Tibial nerve (tissue), 4 donors: ENCODE measurements at regions not wholly inside any gene's neighbourhood (a gene's known extent, or its start where the extent isn't known, plus 50 kb on each side); places are given as distances from the start of the nearest gene placed in this dataset.
"Not testable (repeated sequence)": the region's sequence is repeated elsewhere in the genome, so short reads cannot be mapped to it uniquely, and the experiment has no call there.

Source experiments
- DNase-seq, 2 donors: peaks; one replicate each; pipeline ENCODE4 v3.0.0-alpha.2; 2019; ENCODE audit warnings: low spot score in 2 of 2
- H3K27ac ChIP-seq, 4 donors: fragments of 200-600 bp; sonication (generic) in 3 of 4; one replicate each; pipeline ENCODE4 v1.5.1; 2017 to 2019; ENCODE audit warnings: mild to moderate bottlenecking in 1 of 4
- H3K27me3 ChIP-seq, 2 donors: fragments of 200-600 bp; sonication (generic) in 1 of 2; one replicate each; pipeline versions ENCODE4 v1.5.1 to v1.6.0; 2017 to 2019
- H3K36me3 ChIP-seq, 3 donors: fragments of 200-600 bp; sonication (generic); one replicate each; pipeline ENCODE4 v1.5.1; 2018 to 2019
- H3K4me1 ChIP-seq, 4 donors: fragments of 200-600 bp; sonication (generic) in 3 of 4; one replicate each; pipeline ENCODE4 v1.5.1; 2017 to 2019
- H3K4me3 ChIP-seq, 4 donors: fragments of 200-600 bp; sonication (generic) in 3 of 4; one replicate each; pipeline ENCODE4 v1.5.1; 2017 to 2019; ENCODE audit warnings: mild to moderate bottlenecking in 1 of 4, moderate library complexity in 1 of 4
- H3K9me3 ChIP-seq, 4 donors: fragments of 200-600 bp; sonication (generic) in 3 of 4; one replicate each; pipeline ENCODE4 v1.5.1; 2017 to 2019
- CTCF ChIP-seq, 5 experiments: fragments of 200-600 bp in 3 of 5; fragments of 450-650 bp in 2 of 5; sonication (generic) in 3 of 5; IDR thresholded peaks; one replicate each; pipeline ENCODE4 v1.5.1; 2016 to 2019; ENCODE audit warnings: antibody characterized with exemption in 5 of 5, mild to moderate bottlenecking in 3 of 5, moderate library complexity in 2 of 5
- EP300 ChIP-seq, 2 donors: sonication (generic); formaldehyde crosslinking; IDR thresholded peaks; one replicate each; pipeline ENCODE4 v1.6.1; 2017; ENCODE audit warnings: antibody characterized with exemption in 2 of 2, mild to moderate bottlenecking in 1 of 2
- POLR2A ChIP-seq, 2 donors: fragments of 450-650 bp; IDR thresholded peaks; one replicate each; pipeline ENCODE4 v1.6.1; 2017; ENCODE audit warnings: antibody characterized with exemption in 2 of 2, mild to moderate bottlenecking in 2 of 2, moderate library complexity in 2 of 2
- WGBS, 2 donors: methylation state at CpG; one replicate each; pipeline ENCODE4 v1.1.5; 2018; 5-methylcytosine and 5-hydroxymethylcytosine counted together

GRCh38 chr13:110981379-110981778 lies 66.5 kb upstream of the ANKRD10 start:
- H3K9me3 ChIP-seq, result no peaks in the 10 kb centered on the region
- no peak overlapping the region for H3K4me3 ChIP-seq
- H3K36me3 ChIP-seq, result no peaks in the 10 kb centered on the region
- H3K27ac ChIP-seq, result no peak overlapping the region
- DNase-seq, result no peak
- no peaks in the 10 kb centered on the region for H3K27me3 ChIP-seq
- TF ChIP-seq CTCF (IDR thresholded peaks at IDR 0.05), result no peak
- TF ChIP-seq EP300 (IDR thresholded peaks at IDR 0.05), result no peak
- TF ChIP-seq POLR2A (IDR thresholded peaks at IDR 0.05), result no peak
- H3K4me1 ChIP-seq, result no peaks in the 10 kb centered on the region
- 93 to 94% methylated on average over 4 of the region's 4 CpGs for WGBS, 2 donors

GRCh38 chr13:110980921-110981320 lies 66.1 kb upstream of the ANKRD10 start:
- H3K4me1 ChIP-seq, result no peaks in the 10 kb centered on the region
- H3K36me3 ChIP-seq, result no peaks in the 10 kb centered on the region
- no peak overlapping the region for H3K4me3 ChIP-seq
- H3K9me3 ChIP-seq, result no peaks in the 10 kb centered on the region
- H3K27me3 ChIP-seq, result no peaks in the 10 kb centered on the region
- TF ChIP-seq POLR2A (IDR thresholded peaks at IDR 0.05) (no peak), CTCF (IDR thresholded peaks at IDR 0.05) (no peak), EP300 (IDR thresholded peaks at IDR 0.05) (no peak)
- DNase-seq, result no peak
- WGBS, 2 donors, result 76 to 80% methylated on average over 3 of the region's 3 CpGs
- H3K27ac ChIP-seq, result no peak overlapping the region

GRCh38 chr13:110979149-110979548 lies 64.3 kb upstream of the ANKRD10 start:
- H3K9me3 ChIP-seq, H3K27ac ChIP-seq, DNase-seq, H3K4me3 ChIP-seq, H3K27me3 ChIP-seq, H3K36me3 ChIP-seq, H3K4me1 ChIP-seq: not testable (repeated sequence)
- WGBS, 2 donors, result 86 to 91% methylated on average over 5 of the region's 5 CpGs

GRCh38 chr13:110978390-110978789 lies 63.5 kb upstream of the ANKRD10 start:
- no peaks in the 10 kb centered on the region for H3K9me3 ChIP-seq
- DNase-seq, result no peak
- H3K4me3 ChIP-seq, result no peak overlapping the region
- TF ChIP-seq POLR2A (IDR thresholded peaks at IDR 0.05) (no peak), CTCF (IDR thresholded peaks at IDR 0.05) (no peak), EP300 (IDR thresholded peaks at IDR 0.05) (no peak)
- H3K27ac ChIP-seq, result no peak overlapping the region
- no peaks in the 10 kb centered on the region for H3K36me3 ChIP-seq
- H3K4me1 ChIP-seq, result no peaks in the 10 kb centered on the region
- no peaks in the 10 kb centered on the region for H3K27me3 ChIP-seq

- Histone ChIP-seq H3K4me3 (no peak overlapping the region), H3K9me3 (peaks cover 0 to 7% (median 0%) of the 10 kb centered on the region in 4 donors), H3K27me3 (no peaks in the 10 kb centered on the region), H3K36me3 (no peaks in the 10 kb centered on the region), H3K27ac (no peak overlapping the region), H3K4me1 (no peaks in the 10 kb centered on the region)
- DNase-seq, result no peak
- TF ChIP-seq EP300 (IDR thresholded peaks at IDR 0.05) (no peak), POLR2A (IDR thresholded peaks at IDR 0.05) (no peak), CTCF (IDR thresholded peaks at IDR 0.05) (no peak)
Measured at GRCh38 chr13:110976785-110977184, 61.9 kb upstream of the ANKRD10 start.

GRCh38 chr13:110973007-110973700 lies 58.3 kb upstream of the ANKRD10 start:
- TF ChIP-seq EP300 (IDR thresholded peaks at IDR 0.05), result no peak
- no peak for TF ChIP-seq CTCF (IDR thresholded peaks at IDR 0.05)
- TF ChIP-seq POLR2A (IDR thresholded peaks at IDR 0.05), result no peak
- WGBS, 2 donors, result 30 to 42% methylated on average over 1 of the region's 1 CpG
- H3K4me3 ChIP-seq, result no peak overlapping the region

More at GRCh38 chr13:110973007-110973700, 58.3 kb upstream of the ANKRD10 start:
- Histone ChIP-seq H3K4me1 (no peaks in the 10 kb centered on the region), H3K36me3 (no peaks in the 10 kb centered on the region), H3K27ac (no peak overlapping the region), H3K27me3 (no peaks in the 10 kb centered on the region), H3K9me3 (peaks cover 0 to 7% (median 0%) of the 10 kb centered on the region in 4 donors)
- no peak for DNase-seq
